ENCODE measurements at regions not wholly inside any gene's neighbourhood (a gene's known extent, or its start where the extent isn't known, plus 50 kb on each side); places are given as distances from the start of the nearest gene placed in this dataset.

GRCh38 chr18:60445341-60445740 is 72.8 kb upstream of the MC4R start:
- TF ChIP-seq CTCF (IDR thresholded peaks at IDR 0.05; ENCODE audit: control extremely low read depth, extremely low read depth, low read depth, missing control alignments): no peak
- DNase-seq (ENCODE audit: extremely low spot score): no peak
- ChIA-PET CTCF (interaction anchor here (0.9 kb wide), 1 partner anchor 12 kb away, joined by 3 read pairs; no protein-coding TSS in a partner anchor), POLR2A (no interaction called here)

- CTCF ChIA-PET: no interaction called here
- no peak for TF ChIP-seq CTCF (IDR thresholded peaks at IDR 0.05; ENCODE audit: control extremely low read depth, extremely low read depth, low read depth, missing control alignments)
- DNase-seq (ENCODE audit: extremely low spot score): no peak
- POLR2A ChIA-PET: no interaction called here
Measured at GRCh38 chr18:60446821-60447220, 74.2 kb upstream of the MC4R start.

- no peak for TF ChIP-seq CTCF (IDR thresholded peaks at IDR 0.05; ENCODE audit: control extremely low read depth, extremely low read depth, low read depth, missing control alignments)
- POLR2A ChIA-PET: no interaction called here
- CTCF ChIA-PET: no interaction called here
- no peak for DNase-seq (ENCODE audit: extremely low spot score)
Measured at GRCh38 chr18:60448487-60449267, 76.1 kb upstream of the MC4R start.

GRCh38 chr18:60452421-60452820 is 79.8 kb upstream of the MC4R start:
- no peak for DNase-seq (ENCODE audit: extremely low spot score)
- CTCF ChIA-PET: no interaction called here
- no peak for TF ChIP-seq CTCF (IDR thresholded peaks at IDR 0.05; ENCODE audit: control extremely low read depth, extremely low read depth, low read depth, missing control alignments)

GRCh38 chr18:60466677-60467076 is 94.1 kb upstream of the MC4R start:
- no peak for TF ChIP-seq CTCF (IDR thresholded peaks at IDR 0.05; ENCODE audit: control extremely low read depth, extremely low read depth, low read depth, missing control alignments)
- no peak for DNase-seq (ENCODE audit: extremely low spot score)
- POLR2A ChIA-PET: no interaction called here
- CTCF ChIA-PET: no interaction called here

More at GRCh38 chr18:60452421-60452820, 79.8 kb upstream of the MC4R start:
- POLR2A ChIA-PET: no interaction called here

GRCh38 chr18:60469387-60470100 is 97.0 kb upstream of the MC4R start:
- TF ChIP-seq CTCF (IDR thresholded peaks at IDR 0.05; ENCODE audit: control extremely low read depth, extremely low read depth, low read depth, missing control alignments): no peak
- CTCF ChIA-PET: interaction anchor here (1.5 kb wide), 1 partner anchor 13 kb away, joined by 4 read pairs; no protein-coding TSS in a partner anchor
- DNase-seq (ENCODE audit: extremely low spot score): no peak
- POLR2A ChIA-PET: no interaction called here

All from GM10248 (cell line).